Neural cell (in vitro differentiated cells): ENCODE measurements at regions not wholly inside any gene's neighbourhood (a gene's known extent, or its start where the extent isn't known, plus 50 kb on each side); places are given as distances from the start of the nearest gene placed in this dataset.

Source experiments
- CTCF ChIP-seq: fragments of 450-650 bp; IDR thresholded peaks from 2 replicates; pipeline ENCODE4 v1.5.1; 2014; ENCODE audit warnings: antibody characterized with exemption, mild to moderate bottlenecking, moderate library complexity; ENCODE audit not compliant: poor library complexity, severe bottlenecking
- EP300 ChIP-seq: fragments of 450-650 bp; conservative IDR thresholded peaks from 2 replicates; pipeline ENCODE4 v1.6.1; 2014; ENCODE audit warnings: antibody characterized with exemption, mild to moderate bottlenecking, moderate library complexity; ENCODE audit not compliant: poor library complexity, severe bottlenecking
- EZH2 ChIP-seq: fragments of 200-600, 300-800 bp; shearing (Covaris generic), sonication (generic); IDR thresholded peaks from 2 replicates; pipeline ENCODE4 v1.6.1; 2014; ENCODE audit warnings: antibody characterized with exemption, low read length, borderline replicate concordance, mild to moderate bottlenecking; ENCODE audit not compliant: insufficient read depth, poor library complexity, severe bottlenecking
- MXI1 ChIP-seq: fragments of 450-650 bp; conservative IDR thresholded peaks from 2 replicates; pipeline ENCODE4 v1.6.1; 2014; ENCODE audit warnings: antibody characterized with exemption, mild to moderate bottlenecking; ENCODE audit not compliant: poor library complexity, severe bottlenecking
- POLR2AphosphoS5 ChIP-seq: IDR thresholded peaks from 2 replicates; pipeline ENCODE4 v1.6.1; 2012
- RAD21 ChIP-seq: fragments of 450-650 bp; conservative IDR thresholded peaks from 2 replicates; pipeline ENCODE4 v1.6.1; 2014; ENCODE audit warnings: antibody characterized with exemption, mild to moderate bottlenecking, moderate library complexity
- TAF1 ChIP-seq: IDR thresholded peaks from 2 replicates; pipeline ENCODE4 v1.6.1; 2012; ENCODE audit warnings: low read depth

GRCh38 chr11:131191606-131192005, 178.8 kb upstream of the NTM start:
- TF ChIP-seq CTCF (no peak), TAF1 (no peak), EP300 (no peak), MXI1 (no peak), POLR2AphosphoS5 (no peak), RAD21 (no peak), EZH2 (no peak)
